ENCODE measurements at regions not wholly inside any gene's neighbourhood (a gene's known extent, or its start where the extent isn't known, plus 50 kb on each side); places are given as distances from the start of the nearest gene placed in this dataset.

- TF ChIP-seq CTCF (IDR thresholded peaks at IDR 0.05 in 8 of 11, conservative IDR thresholded peaks at IDR 0.05 in 3 of 11) = no peak
- TF ChIP-seq POLR2A (IDR thresholded peaks at IDR 0.05) = no peak
- TF ChIP-seq POLR2AphosphoS5 (IDR thresholded peaks at IDR 0.05) = no peak
Measured at GRCh38 chr22:48665311-48665995, 1162.2 kb downstream of the BRD1 start.

Measured in spleen (tissue), 7 donors.